ENCODE measurements at regions not wholly inside any gene's neighbourhood (a gene's known extent, or its start where the extent isn't known, plus 50 kb on each side); places are given as distances from the start of the nearest gene placed in this dataset.

DNA sequence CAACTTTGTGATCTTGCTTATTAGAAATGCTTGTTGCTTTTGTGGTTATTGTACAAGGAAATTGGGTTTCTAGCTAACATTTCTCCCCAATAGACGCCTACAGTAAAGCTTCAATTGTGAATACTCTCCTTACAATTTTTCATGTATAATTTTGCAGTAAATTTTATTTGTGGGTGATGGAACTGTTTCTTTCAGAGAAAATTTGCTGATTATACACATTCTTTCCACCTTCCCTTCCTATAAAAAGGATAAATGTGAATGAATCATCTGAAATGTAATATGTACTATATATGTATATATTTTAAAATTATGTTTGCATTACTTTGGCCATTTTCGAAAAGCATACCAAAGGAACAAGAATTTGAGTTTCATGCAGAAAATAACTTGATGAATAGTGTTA, 162.7 kb upstream of the CRBN start:
- TF ChIP-seq CTCF (IDR thresholded peaks at IDR 0.05): no peak
- no peak for TF ChIP-seq POLR2A (IDR thresholded peaks at IDR 0.05)

All from uterus (tissue), 2 donors.